ENCODE measurements at regions not wholly inside any gene's neighbourhood (a gene's known extent, or its start where the extent isn't known, plus 50 kb on each side); places are given as distances from the start of the nearest gene placed in this dataset.

GRCh38 chr15:66946578-66947164 is 118.7 kb upstream of the SMAD3 start:
- DNase-seq (ENCODE audit: low spot score) = peak; percentile 61

- no peak for DNase-seq (ENCODE audit: low spot score)
Measured at GRCh38 chr15:66947471-66947870, 117.9 kb upstream of the SMAD3 start.

GRCh38 chr15:66948294-66948693 is 117.1 kb upstream of the SMAD3 start:
- no peak for DNase-seq (ENCODE audit: low spot score)

- DNase-seq (ENCODE audit: low spot score) = no peak
Measured at GRCh38 chr15:66950114-66950513, 115.3 kb upstream of the SMAD3 start.

GRCh38 chr15:66951531-66952320 is 113.7 kb upstream of the SMAD3 start:
- no peak for DNase-seq (ENCODE audit: low spot score)

- DNase-seq (ENCODE audit: low spot score) = no peak
Measured at GRCh38 chr15:66952756-66953522, 112.5 kb upstream of the SMAD3 start.

GRCh38 chr15:66953523-66954229 is 111.7 kb upstream of the SMAD3 start:
- no peak for DNase-seq (ENCODE audit: low spot score)

GRCh38 chr15:66954601-66955000 is 110.8 kb upstream of the SMAD3 start:
- no peak for DNase-seq (ENCODE audit: low spot score)

- DNase-seq (ENCODE audit: low spot score) = no peak
Measured at GRCh38 chr15:66955001-66955516, 110.3 kb upstream of the SMAD3 start.

- no peak for DNase-seq (ENCODE audit: low spot score)
Measured at GRCh38 chr15:66955871-66956585, 109.4 kb upstream of the SMAD3 start.

GRCh38 chr15:66956672-66957430 is 108.6 kb upstream of the SMAD3 start:
- no peak for DNase-seq (ENCODE audit: low spot score)

- no peak for DNase-seq (ENCODE audit: low spot score)
Measured at GRCh38 chr15:66957431-66957720, 108.0 kb upstream of the SMAD3 start.

- DNase-seq (ENCODE audit: low spot score) = no peak
Measured at GRCh38 chr15:66959066-66959465, 106.3 kb upstream of the SMAD3 start.

- DNase-seq (ENCODE audit: low spot score) = no peak
Measured at GRCh38 chr15:66959875-66960274, 105.5 kb upstream of the SMAD3 start.

- no peak for DNase-seq (ENCODE audit: low spot score)
Measured at GRCh38 chr15:66960519-66960918, 104.9 kb upstream of the SMAD3 start.

- no peak for DNase-seq (ENCODE audit: low spot score)
Measured at GRCh38 chr15:66961407-66961884, 104.0 kb upstream of the SMAD3 start.

- DNase-seq (ENCODE audit: low spot score) = no peak
Measured at GRCh38 chr15:66961901-66962300, 103.5 kb upstream of the SMAD3 start.

GRCh38 chr15:66962522-66962921 is 102.9 kb upstream of the SMAD3 start:
- no peak for DNase-seq (ENCODE audit: low spot score)

- no peak for DNase-seq (ENCODE audit: low spot score)
Measured at GRCh38 chr15:66963084-66963483, 102.3 kb upstream of the SMAD3 start.

- DNase-seq (ENCODE audit: low spot score) = no peak
Measured at GRCh38 chr15:66963710-66964109, 101.7 kb upstream of the SMAD3 start.

Data from hematopoietic multipotent progenitor cell treated with erythropoietin and hydrocortisone succinate and interleukin-3 and kit ligand, for 17 days (in vitro differentiated cells).